ENCODE measurements at regions not wholly inside any gene's neighbourhood (a gene's known extent, or its start where the extent isn't known, plus 50 kb on each side); places are given as distances from the start of the nearest gene placed in this dataset.

GRCh38 chr1:208834381-208835096 is 590.4 kb upstream of the PLXNA2 start:
- no peaks in the 10 kb centered on the region for H3K36me3 ChIP-seq
- TF ChIP-seq CTCF (IDR thresholded peaks at IDR 0.05), result no peak
- H3K27me3 ChIP-seq, result no peaks in the 10 kb centered on the region
- H3K4me3 ChIP-seq, result no peak overlapping the region
- DNase-seq (peak in 1 of 4 donors; percentile 7), ATAC-seq (no peak)
- no peaks in the 10 kb centered on the region for H3K9me3 ChIP-seq
- H3K27ac ChIP-seq, result no peak overlapping the region
- intact Hi-C loops (cut with DNase I), result no loop called here
- H3K4me1 ChIP-seq, result no peaks in the 10 kb centered on the region

- ATAC-seq (no peak), DNase-seq (no peak)
- H3K4me3 ChIP-seq, result no peak overlapping the region
- TF ChIP-seq CTCF (IDR thresholded peaks at IDR 0.05), result no peak
- intact Hi-C loops (cut with DNase I), result no loop called here
- no peaks in the 10 kb centered on the region for H3K9me3 ChIP-seq
- H3K27me3 ChIP-seq, result no peaks in the 10 kb centered on the region
- no peaks in the 10 kb centered on the region for H3K36me3 ChIP-seq
- H3K4me1 ChIP-seq, result no peaks in the 10 kb centered on the region
- H3K27ac ChIP-seq, result no peak overlapping the region
Observed at GRCh38 chr1:208835097-208835463, 590.9 kb upstream of the PLXNA2 start.

DNA sequence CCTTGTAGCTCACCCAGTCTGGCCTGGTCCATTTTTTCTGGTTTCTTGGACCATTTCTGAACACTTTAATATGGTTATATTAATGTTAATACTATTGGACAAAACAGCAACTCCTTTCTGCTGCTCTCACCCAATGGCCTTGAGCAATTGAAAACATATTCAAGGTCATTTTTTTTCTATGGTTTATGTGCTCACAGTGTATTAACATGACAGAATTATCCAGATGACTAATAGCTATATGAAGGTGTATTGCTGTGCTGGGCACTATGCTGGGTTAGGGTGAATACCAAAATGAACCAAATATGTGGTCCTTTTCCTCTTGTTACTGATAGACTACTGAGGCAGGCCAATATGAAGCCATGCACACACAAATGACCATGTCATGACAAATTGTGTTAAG is 591.6 kb upstream of the PLXNA2 start:
- Histone ChIP-seq H3K4me3 (no peak overlapping the region), H3K27ac (no peak overlapping the region), H3K9me3 (no peaks in the 10 kb centered on the region), H3K4me1 (no peaks in the 10 kb centered on the region), H3K36me3 (no peaks in the 10 kb centered on the region), H3K27me3 (no peaks in the 10 kb centered on the region)
- intact Hi-C loops (cut with DNase I), result no loop called here
- DNase-seq (no peak), ATAC-seq (no peak)
- no peak for TF ChIP-seq CTCF (IDR thresholded peaks at IDR 0.05)

GRCh38 chr1:208837242-208837641 is 593.1 kb upstream of the PLXNA2 start:
- Histone ChIP-seq H3K4me3 (no peak overlapping the region), H3K36me3 (no peaks in the 10 kb centered on the region), H3K4me1 (no peaks in the 10 kb centered on the region), H3K9me3 (no peaks in the 10 kb centered on the region), H3K27me3 (no peaks in the 10 kb centered on the region), H3K27ac (no peak overlapping the region)
- intact Hi-C loops (cut with DNase I), result no loop called here
- DNase-seq (no peak), ATAC-seq (no peak)
- TF ChIP-seq CTCF (IDR thresholded peaks at IDR 0.05), result no peak

GRCh38 chr1:208841436-208841835 is 597.3 kb upstream of the PLXNA2 start:
- no peak overlapping the region for H3K4me3 ChIP-seq
- ATAC-seq, result no peak
- H3K36me3 ChIP-seq, result no peaks in the 10 kb centered on the region
- TF ChIP-seq CTCF (IDR thresholded peaks at IDR 0.05), result no peak
- no peaks in the 10 kb centered on the region for H3K4me1 ChIP-seq
- no peaks in the 10 kb centered on the region for H3K9me3 ChIP-seq
- intact Hi-C loops (cut with DNase I), result no loop called here
- H3K27ac ChIP-seq, result no peak overlapping the region
- H3K27me3 ChIP-seq, result no peaks in the 10 kb centered on the region
- no peak for DNase-seq

All from left lung (tissue), 4 donors.